Stimulated activated CD8-positive, alpha-beta memory T cell treated with anti-CD3 and anti-CD28 coated beads, Interleukin-15, amount 100 ng/mL, for 48 hours (primary cell): ENCODE measurements at regions not wholly inside any gene's neighbourhood (a gene's known extent, or its start where the extent isn't known, plus 50 kb on each side); places are given as distances from the start of the nearest gene placed in this dataset.

Source experiments
- DNase-seq, 2 donors: peaks; one replicate each; pipeline ENCODE4 v3.0.0-alpha.2; 2020; ENCODE audit warnings: low read depth in 2 of 2

- no peak for DNase-seq
Observed at GRCh38 chr15:70328679-70329115, 231.0 kb upstream of the TLE3 start.

DNA sequence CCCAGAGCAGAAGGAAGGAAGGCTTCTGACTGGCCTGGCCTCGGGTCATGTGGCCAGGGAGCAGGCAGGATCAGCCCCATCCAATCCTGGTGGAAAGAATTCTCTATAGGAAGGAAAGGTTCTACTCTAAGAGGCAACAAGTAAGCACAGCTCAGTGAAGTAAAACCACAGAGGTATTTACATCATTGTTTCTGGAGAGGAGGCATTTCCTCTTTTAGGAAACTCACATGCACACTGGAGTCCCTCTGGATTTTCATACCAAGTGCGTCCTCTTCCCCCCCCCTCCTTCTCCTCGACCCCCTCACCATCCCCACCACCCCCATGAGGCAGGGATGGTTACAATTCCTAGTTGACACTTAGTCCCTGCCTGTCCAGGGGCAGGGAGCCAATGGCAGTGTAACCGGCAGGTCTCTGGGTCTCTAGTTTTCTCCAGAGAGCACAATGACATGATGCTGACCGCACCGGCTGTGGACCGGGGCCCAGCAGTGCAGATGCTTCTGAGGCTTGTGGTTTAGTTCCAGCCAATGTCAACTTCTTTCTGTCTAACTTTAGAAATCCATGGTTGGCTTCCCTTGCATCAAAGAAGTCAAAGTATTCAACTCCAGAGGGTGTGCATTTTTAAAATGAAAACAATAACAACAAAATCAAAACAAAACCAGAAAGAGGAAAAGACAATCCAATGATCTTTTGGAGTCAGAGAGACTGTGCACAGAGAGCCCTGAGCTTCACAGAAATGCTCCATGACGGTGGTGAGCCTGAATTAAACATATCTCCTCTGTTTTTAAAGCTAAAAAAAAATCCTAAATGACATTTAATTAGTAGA is 230.3 kb upstream of the TLE3 start:
- DNase-seq = no peak

GRCh38 chr15:70327328-70327855 is 229.7 kb upstream of the TLE3 start:
- DNase-seq = no peak

DNA sequence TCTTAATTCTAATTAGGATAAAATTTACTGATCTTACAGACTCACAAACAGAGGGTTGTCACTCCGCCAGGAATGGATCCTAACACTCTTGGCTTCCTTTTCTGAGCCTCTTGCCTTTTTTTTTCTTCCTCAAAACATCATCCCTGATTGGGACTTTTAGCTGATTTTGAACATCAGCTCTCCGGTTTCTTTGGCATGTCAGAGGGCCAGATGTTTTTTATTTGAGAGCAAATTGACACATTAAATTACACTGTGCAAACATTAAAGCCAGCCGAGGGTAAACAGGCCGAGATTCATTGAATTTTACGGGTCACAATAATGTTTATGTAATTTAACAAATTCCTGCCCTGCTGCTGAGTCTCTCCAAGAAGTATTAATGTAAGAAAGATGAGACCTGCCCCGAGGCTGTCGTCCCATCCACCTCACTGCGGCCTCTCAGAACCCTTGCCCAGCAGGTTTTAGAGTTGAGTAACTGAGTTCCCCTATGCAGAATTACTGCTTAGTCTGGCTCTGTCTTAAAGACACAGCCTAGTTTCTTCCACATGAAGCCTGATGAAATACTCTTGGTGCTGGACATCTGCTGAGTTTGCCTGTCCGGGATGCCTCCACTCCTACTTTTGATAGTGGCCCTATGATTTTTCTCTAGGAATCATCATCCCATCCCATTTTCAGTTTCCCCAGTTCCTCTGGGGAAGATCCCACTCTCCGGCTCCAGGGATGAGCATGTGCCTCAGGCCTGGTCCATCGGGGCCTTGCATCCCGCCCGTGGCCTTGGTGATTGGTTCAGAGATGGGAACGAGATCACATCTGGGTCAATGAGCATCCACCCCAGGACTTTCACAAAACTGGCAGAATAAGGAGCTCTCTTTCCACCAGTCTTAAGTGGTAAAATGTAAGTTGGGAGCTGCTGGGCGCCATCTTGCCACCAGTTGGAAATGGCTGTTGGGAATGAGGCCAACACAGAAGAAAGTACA is 226.6 kb upstream of the TLE3 start:
- DNase-seq = no peak

DNA sequence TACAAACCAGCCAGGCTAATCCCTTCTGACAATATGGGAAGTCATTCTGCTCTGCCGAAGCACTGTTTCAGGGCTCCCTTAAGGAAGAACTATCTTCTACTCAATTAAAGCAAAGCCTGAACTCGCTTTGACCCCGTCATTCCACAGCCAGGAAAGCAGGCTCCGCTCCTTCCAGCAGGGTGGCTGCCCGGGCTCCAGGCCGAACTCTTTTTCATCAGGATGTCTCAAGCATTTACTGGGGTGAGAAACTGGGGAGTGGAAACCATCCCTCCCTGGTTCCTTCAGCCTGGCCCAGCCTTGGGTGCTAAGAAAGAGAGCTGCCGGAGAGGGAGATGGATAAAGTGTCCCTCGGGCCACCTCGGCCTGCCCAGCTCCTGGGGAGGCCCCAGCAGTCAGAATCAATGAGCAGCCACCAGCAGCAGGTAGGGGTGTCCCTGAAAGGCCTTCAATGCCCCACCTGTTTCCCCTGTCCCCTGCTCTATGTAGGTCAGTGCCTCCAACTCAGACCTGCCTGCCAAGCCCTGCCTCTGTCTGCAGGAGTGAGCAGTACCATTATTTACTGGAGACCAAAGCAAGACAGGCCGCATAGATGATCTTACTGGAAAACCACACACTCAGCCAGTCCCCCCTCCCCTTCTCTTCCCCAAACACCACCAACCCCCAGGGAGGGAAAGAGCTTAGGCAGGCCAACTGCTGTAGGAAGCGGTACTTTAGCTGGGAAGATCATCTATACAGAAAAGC is 225.6 kb upstream of the TLE3 start:
- no peak for DNase-seq

DNA sequence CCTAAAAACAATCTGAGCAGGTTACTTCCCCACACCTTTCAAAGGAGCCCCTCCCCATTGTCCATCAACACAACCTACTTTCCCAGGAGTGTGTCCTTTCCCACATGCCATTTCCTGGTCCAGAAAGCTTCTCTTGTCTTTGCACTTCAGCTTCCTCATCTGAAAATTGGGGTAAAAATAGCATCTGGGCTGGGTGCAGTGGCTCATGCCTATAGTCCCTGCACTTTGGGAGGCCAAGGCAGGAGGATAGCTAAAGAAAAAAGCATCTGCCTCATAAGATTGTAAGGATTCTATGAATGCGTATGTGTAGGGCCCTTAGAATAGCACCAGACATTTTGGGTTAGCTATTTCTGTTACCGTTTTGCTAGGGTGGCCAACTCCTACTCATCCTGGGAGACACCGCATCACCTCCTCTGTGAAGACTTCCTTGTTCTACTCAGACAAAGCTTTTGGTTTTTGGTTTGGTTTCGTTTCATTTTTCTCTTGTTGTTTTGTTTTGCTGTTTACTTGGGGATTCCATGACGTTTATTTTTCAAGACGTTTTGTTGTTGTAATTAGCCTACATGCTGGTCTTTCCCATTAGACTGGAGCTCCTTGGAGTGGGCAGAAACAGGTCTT is 224.4 kb upstream of the TLE3 start:
- DNase-seq = no peak

DNA sequence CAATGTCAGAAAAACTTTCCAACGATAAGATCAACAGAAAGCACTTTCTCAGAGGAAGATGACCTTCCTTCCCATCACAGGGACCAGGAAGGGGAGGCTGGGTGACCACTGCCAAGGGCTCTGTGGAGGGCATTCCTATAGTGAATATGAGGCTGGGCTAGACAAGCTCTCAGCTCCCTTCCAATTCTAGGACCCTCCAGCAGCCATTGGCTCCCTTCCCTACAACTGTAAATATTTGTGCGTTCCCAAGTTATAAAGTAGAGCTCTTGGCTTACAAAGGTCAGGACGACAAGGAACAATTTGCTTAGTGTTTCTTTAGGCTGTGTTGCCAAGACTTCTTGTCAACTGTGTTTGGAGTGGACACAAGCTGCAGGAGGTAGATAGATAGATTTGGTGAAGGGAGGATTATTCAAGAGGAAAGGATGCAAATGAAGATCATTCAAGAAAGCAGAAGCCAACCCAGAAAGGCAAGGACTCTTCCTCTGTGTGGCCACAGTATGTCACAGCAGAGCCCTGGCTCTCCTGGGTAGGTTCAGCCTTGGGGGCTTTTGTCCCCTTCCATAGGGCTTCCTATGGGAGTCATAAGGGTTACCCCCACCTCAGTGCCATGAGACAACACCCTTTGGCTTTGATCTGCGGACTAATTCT is 223.6 kb upstream of the TLE3 start:
- DNase-seq = no peak

DNA sequence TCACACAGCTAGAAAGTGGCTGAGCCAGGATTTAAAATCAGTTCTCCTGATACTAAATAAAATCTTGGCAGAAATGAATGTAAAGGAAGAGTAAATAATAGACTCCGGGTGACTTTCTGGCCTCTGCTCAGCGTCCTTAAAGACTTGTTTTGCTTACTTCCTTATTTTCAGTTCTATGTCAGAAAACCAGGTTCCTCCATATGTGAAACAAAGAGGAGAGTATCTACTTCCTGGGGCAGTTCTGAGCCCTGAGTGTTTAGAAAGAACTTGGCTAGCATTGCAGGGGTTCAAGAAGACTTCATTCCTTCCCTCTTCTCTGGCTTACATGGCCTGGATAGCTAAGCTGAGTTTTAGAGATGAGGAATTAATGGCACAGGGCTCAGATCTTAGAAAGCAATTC is 222.8 kb upstream of the TLE3 start:
- no peak for DNase-seq

- no peak for DNase-seq
Observed at GRCh38 chr15:70320077-70320476, 222.4 kb upstream of the TLE3 start.

GRCh38 chr15:70319466-70319865 is 221.7 kb upstream of the TLE3 start:
- no peak for DNase-seq

- no peak for DNase-seq
Observed at GRCh38 chr15:70318594-70319465, 221.1 kb upstream of the TLE3 start.

GRCh38 chr15:70316059-70316600 is 218.4 kb upstream of the TLE3 start:
- no peak for DNase-seq

GRCh38 chr15:70315431-70315830 is 217.7 kb upstream of the TLE3 start:
- DNase-seq = no peak

GRCh38 chr15:70314688-70315087 is 217.0 kb upstream of the TLE3 start:
- DNase-seq = no peak

DNA sequence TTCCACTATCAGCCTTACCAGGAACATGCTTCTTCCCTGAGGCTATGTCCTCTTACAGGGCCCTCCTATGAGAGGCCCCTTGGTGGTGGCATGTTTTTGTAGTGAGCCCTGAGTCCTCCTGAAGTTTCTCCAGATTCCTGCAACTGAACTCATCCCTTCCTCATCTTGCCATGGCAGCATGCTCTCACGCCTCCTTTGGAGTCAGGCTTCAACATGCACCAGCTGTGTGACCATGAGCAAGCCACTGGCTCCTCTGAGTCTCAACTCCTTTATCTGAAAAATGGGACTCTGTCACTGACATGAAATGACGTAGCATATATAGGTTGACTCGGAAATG is 216.3 kb upstream of the TLE3 start:
- DNase-seq = no peak

- no peak for DNase-seq
Observed at GRCh38 chr15:70313099-70314017, 215.6 kb upstream of the TLE3 start.

- DNase-seq = no peak
Observed at GRCh38 chr15:70311821-70312220, 214.1 kb upstream of the TLE3 start.

DNA sequence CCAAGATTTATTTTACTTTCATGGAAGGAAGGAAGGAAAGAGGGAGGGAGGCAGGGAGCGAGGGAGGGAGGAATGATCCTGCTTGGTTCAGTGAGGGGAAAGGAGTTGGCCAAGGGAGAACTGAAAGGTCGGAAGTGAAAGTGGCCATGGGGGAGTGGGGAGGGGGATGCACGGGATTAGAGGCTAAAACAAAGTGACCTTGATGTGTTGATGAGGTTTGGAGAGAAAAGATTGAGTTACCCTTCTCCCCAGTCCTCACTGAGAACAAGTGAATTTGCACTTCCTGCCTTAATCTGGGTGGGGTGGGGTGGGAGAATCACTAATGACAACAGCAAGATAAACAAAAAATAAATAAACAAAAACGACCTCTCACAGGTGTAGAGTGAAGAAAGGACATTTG is 212.0 kb upstream of the TLE3 start:
- DNase-seq = no peak
